Activated T-cell treated with anti-CD3 and anti-CD28 coated beads, Interleukin-2, amount 50 U/mL, for 48 hours (primary cell): ENCODE measurements at regions not wholly inside any gene's neighbourhood (a gene's known extent, or its start where the extent isn't known, plus 50 kb on each side); places are given as distances from the start of the nearest gene placed in this dataset.
"Not testable (repeated sequence)": the region's sequence is repeated elsewhere in the genome, so short reads cannot be mapped to it uniquely, and the experiment has no call there.

Source experiments
- DNase-seq, 2 experiments: peaks; one replicate each; pipeline ENCODE4 v3.0.0-alpha.2; 2020

DNA sequence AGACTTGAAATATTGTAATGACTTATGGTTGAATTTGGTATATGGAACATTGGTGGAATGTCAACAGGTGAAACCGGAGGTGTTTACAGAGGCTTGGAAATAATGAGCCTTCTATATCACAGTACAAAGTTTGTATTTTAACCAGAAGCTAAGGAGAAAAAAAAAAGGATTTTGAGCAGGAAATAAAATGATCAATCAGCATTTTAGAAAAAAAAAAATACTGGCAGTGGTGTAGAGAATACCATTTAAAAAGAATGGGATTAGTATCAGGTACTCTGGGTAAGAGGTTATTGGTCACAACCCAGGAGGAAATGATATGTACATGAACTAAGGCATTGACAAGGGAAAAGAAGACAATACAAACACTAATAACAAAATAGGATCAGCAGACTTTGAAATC lies 587.1 kb upstream of the HTR2C start:
- no peak for DNase-seq

GRCh38 chrX:113991720-113992119 lies 592.2 kb upstream of the HTR2C start:
- DNase-seq: not testable (repeated sequence)

GRCh38 chrX:113990669-113991068 lies 593.2 kb upstream of the HTR2C start:
- DNase-seq: not testable (repeated sequence)

GRCh38 chrX:113988315-113988935 lies 595.5 kb upstream of the HTR2C start:
- not testable (repeated sequence) for DNase-seq

DNA sequence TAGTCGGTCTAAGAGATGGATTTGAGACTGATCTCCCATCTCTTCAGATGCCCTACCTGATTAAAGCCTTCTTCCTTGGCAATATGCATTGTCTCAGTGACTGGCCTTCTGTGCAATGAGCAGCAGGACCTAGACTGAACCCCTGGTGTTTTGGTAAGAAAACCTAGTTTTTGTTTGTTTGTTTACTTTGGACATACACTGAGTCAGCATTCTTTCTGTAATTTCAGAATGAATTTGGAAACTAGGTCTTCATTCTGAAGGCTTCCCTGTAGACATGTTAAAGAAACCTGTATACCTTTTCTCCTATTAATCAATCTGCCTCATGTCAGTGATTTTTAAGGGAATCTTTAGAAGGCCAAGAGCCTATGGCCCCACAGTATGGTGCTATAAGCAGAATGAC lies 597.5 kb upstream of the HTR2C start:
- no peak for DNase-seq

DNA sequence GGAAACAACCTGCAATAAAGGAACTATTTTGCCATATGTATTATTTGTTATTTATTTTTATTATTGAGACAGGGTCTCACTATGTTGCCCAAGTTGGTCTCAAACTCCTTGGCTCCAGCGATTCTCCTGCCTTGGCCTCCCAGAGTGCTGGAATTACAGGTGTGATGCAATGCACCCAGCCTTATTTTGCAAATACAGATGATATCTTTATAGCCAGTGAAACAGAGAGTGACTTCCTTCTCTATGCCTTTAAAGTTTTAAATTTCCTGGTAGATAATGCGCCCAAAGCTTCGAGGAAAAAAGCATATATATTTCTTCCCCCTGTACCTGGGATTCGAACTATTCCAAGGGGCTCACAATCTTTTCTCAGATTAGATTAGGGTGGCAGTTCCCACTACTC lies 601.1 kb upstream of the HTR2C start:
- no peak for DNase-seq

DNA sequence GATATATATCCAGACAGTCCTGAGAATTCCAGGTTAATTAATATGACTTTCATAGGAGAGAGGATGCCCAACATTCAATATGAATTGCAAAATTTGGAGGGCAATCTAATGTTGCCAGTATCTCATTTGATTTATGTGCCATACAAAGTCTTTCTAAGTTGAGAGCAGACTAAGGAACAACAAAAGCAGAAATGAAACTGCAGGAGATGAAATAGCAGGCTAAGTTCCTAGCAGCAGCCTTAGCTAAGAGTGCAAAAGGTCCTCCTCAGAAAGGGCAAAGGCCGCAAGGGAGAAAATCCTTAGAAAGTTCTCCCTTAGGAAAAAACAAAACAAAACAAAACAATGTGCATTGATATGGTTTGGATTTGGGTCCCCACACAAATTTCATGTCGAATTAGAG lies 602.9 kb upstream of the HTR2C start:
- no peak for DNase-seq

DNA sequence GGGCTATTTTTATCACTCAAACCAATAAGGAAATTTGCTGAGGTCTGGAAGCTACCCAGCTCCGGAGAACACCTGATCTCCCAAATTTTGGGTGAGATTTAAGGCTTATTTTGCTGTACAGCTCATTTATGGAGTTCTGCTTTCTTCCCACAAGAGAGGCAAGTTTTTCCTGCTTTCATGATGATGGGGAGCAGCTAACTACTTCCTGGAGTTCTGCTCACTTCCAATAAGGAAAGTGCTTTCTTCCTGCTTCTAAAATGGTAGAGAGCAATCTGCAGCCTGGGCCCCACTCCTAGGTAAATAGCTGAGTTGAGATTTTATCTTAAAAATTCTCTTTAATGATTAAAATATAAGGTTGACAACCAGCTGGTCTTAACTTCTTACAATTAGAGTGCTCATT lies 606.0 kb upstream of the HTR2C start:
- DNase-seq: no peak

- no peak for DNase-seq
These were observed 608.4 kb upstream of the HTR2C start for GRCh38 chrX:113975441-113975840.

DNA sequence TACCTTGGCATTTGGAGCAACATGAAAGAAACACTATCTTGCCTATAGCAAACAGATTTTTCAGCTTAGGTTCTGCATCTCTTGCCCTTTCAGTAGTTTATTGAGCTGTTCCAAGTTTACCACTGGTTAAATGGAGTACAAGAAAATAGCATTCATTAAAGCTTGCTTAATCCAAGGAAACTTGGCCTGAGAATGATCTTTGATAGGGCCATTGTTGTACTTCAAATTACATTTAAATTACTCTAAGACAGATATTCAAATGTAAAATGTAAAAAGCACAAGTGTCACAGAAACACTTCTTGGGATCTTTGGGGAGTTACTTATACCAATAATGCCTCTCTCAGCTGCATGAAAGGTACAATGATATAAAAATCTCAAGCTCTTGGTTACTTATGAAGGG lies 609.0 kb upstream of the HTR2C start:
- DNase-seq: no peak

- DNase-seq: no peak
These were observed 610.2 kb upstream of the HTR2C start for GRCh38 chrX:113973706-113974105.

DNA sequence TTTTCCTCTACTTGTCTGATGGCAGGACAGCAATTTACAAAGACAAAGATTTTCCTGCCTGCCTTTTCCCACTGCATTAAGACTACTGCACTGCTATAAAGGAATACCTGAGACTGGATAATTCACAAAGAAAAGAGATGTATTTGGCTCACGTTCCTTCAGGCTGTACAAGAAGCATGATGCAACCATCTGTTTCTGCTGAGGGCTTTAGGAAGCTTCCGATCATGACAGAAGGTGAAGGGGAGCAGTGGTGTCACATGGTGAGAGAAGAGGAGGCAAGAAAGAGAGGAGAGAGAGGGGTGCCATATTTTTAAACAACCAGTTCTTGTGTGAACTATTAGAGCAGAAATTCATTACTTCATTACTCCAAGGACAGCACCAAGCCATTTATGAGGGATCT lies 617.1 kb upstream of the HTR2C start:
- DNase-seq: no peak

GRCh38 chrX:113962343-113962742 lies 621.5 kb upstream of the HTR2C start:
- DNase-seq: no peak

- DNase-seq: no peak
These were observed 623.8 kb upstream of the HTR2C start for GRCh38 chrX:113959912-113960626.

DNA sequence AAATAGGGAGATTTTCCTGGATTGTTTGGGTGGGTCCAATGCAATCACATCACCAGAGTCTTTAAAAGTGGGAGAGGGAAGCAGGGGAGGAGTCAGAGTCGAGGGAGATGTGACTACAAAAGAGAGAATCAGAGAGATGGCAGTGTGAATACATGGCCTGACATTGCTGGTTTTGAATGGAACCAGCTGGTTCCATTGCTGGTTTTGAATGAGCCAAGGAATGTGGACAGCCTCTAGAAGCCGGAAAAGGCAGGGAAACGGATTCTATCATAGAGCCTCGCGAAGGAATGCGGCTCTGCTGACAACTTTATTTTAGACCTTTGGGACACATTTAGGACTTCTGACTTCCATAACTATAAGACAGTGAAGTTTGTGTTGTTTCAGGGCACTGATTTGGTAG lies 627.0 kb upstream of the HTR2C start:
- no peak for DNase-seq

DNA sequence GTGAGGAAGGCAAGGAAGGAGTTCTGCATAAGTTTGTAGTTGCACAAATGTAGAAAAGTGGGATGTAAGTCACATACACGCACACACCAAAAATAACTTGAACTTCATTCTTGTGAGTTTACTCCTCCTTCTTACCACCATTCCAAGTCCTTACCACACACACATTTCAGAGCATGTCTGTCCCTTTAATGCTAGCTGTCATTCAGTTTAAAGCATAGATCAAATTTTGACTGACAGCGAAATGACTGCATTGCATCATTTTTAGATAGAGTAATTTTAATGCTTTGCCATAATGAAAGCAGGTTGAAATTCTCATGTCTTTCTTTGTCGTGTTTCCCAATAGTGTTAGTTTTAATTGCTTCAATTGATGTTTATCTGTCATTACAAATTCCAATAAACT lies 629.6 kb upstream of the HTR2C start:
- no peak for DNase-seq

DNA sequence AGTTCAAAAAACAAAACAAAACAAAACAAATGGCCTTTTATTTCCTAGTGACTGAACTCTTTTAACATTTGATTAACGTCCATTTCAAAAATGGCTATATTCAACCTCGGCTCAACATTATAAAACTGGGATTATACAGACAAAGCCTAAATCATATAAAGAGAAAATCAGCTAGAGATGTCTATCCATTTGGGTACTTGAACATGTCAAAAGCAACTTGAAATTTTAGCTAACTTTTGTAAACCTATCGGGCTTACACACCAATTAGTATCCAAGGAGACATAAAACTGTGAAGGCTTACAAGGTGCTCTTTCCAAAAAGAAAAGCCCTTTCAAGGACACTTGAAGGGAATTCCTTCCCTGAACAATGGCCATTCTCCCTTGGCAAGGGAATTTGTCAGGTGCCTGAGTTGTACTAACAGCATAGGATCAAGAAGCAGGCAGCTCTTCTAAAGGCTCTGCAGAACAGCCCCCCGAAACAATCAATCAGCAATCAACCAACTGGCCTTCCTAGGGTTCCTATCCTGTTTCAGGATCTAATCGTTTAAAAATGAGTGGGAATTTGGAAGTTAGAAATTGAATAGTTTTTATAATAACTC lies 633.7 kb upstream of the HTR2C start:
- DNase-seq: no peak

DNA sequence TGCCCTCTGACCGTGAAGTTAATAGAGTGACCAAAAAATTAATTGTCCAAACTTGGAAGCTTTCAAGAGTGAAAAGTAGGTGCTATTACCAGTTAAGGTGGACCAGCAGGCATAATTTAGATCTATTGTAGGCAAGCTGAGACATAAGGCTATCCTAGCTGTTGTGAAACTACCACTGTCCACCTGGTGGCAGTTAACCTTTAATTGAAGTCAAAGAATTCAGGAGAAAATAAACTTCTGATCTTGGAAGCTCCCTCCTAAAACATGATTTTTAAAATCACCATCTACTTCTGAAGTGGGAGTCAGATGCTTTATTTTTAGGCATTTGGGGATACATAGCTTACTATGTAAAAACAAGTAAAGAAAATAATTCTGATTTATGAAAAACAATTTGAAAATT lies 636.3 kb upstream of the HTR2C start:
- no peak for DNase-seq

DNA sequence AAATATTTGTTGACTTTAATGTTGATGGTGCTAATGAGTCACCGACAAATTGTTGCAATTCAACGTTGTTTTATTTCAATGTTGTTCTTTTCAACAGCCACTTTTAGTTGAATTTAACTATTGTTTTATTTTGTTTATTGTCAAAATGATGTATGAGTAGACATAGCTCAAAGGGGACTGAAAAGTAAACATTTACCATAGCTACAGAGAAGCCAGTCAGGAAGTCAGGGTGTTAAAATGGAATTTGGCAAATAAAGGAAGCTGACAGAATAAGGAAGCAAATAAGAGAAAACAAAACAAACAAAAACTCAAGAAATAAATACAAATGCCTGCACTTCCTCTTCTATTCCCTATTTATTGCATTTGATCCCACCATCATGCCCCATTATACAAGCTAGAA lies 648.4 kb upstream of the HTR2C start:
- no peak for DNase-seq

- DNase-seq: no peak
These were observed 650.0 kb upstream of the HTR2C start for GRCh38 chrX:113933931-113934330.

GRCh38 chrX:113929004-113929403 lies 654.9 kb upstream of the HTR2C start:
- DNase-seq: no peak

GRCh38 chrX:113920661-113921060 lies 663.2 kb upstream of the HTR2C start:
- DNase-seq: no peak

DNA sequence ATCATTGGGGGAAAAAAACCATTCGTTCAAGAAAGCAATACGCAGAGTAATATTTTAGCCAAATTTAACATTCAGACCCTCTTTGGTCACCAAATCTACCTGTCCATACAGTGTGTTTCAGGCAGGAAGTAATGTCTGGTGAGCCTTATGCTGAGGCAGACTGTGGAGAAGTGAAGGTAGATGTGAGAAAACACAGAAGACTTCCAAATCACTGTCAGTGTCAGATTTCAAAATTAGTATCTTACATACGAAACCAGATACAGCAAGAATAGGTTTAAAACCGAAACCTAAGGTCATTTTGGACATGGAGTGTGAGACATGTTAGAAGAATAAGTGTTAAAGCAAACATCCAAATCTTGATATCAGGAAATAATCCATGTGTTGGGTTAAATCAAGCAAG lies 664.5 kb upstream of the HTR2C start:
- DNase-seq: no peak

GRCh38 chrX:113906168-113906567 lies 677.7 kb upstream of the HTR2C start:
- DNase-seq: no peak

GRCh38 chrX:113892891-113893290 lies 691.0 kb upstream of the HTR2C start:
- DNase-seq: no peak
